Stimulated activated CD8-positive, alpha-beta memory T cell treated with anti-CD3 and anti-CD28 coated beads, Interleukin-7, amount 100 ng/mL, for 4 hours (primary cell): ENCODE measurements at regions not wholly inside any gene's neighbourhood (a gene's known extent, or its start where the extent isn't known, plus 50 kb on each side); places are given as distances from the start of the nearest gene placed in this dataset.
"Not testable (repeated sequence)": the region's sequence is repeated elsewhere in the genome, so short reads cannot be mapped to it uniquely, and the experiment has no call there.

Experiments used
- DNase-seq, 2 donors: peaks; one replicate each; pipeline ENCODE4 v3.0.0-alpha.2; 2020; ENCODE audit warnings: low read depth in 2 of 2

- no peak for DNase-seq
Observed at GRCh38 chr13:55038230-55038629, 2009.6 kb downstream of the OLFM4 start.

GRCh38 chr13:55053891-55054550 lies 2025.4 kb downstream of the OLFM4 start:
- DNase-seq: not testable (repeated sequence)

- not testable (repeated sequence) for DNase-seq
Observed at GRCh38 chr13:55055666-55056065, 2027.1 kb downstream of the OLFM4 start.

- DNase-seq: no peak
Observed at GRCh38 chr13:55062662-55063061, 2034.0 kb downstream of the OLFM4 start.

GRCh38 chr13:55067946-55068345 lies 2039.3 kb downstream of the OLFM4 start:
- DNase-seq: no peak

- no peak for DNase-seq
Observed at GRCh38 chr13:55069746-55070145, 2041.1 kb downstream of the OLFM4 start.

GRCh38 chr13:55073000-55073399 lies 2044.4 kb downstream of the OLFM4 start:
- DNase-seq: no peak

GRCh38 chr13:55084630-55085029 lies 2056.0 kb downstream of the OLFM4 start:
- no peak for DNase-seq

- no peak for DNase-seq
Observed at GRCh38 chr13:55087085-55087484, 2053.6 kb upstream of the PRR20A start.

GRCh38 chr13:55090612-55091011 lies 2050.1 kb upstream of the PRR20A start:
- no peak for DNase-seq

GRCh38 chr13:55091172-55091571 lies 2049.5 kb upstream of the PRR20A start:
- DNase-seq: no peak

- DNase-seq: no peak
Observed at GRCh38 chr13:55106509-55106908, 2034.2 kb upstream of the PRR20A start.

- DNase-seq: no peak
Observed at GRCh38 chr13:55120631-55121030, 2020.1 kb upstream of the PRR20A start.

GRCh38 chr13:55155046-55155445 lies 1985.7 kb upstream of the PRR20A start:
- DNase-seq: no peak

- no peak for DNase-seq
Observed at GRCh38 chr13:55159765-55160164, 1981.0 kb upstream of the PRR20A start.

- no peak for DNase-seq
Observed at GRCh38 chr13:55160867-55161266, 1979.9 kb upstream of the PRR20A start.

- DNase-seq: not testable (repeated sequence)
Observed at GRCh38 chr13:55178582-55178981, 1962.1 kb upstream of the PRR20A start.

- DNase-seq: no peak
Observed at GRCh38 chr13:55190996-55191395, 1949.7 kb upstream of the PRR20A start.

GRCh38 chr13:55199134-55199533 lies 1941.6 kb upstream of the PRR20A start:
- no peak for DNase-seq

- DNase-seq: no peak
Observed at GRCh38 chr13:55214841-55215345, 1925.8 kb upstream of the PRR20A start.

- DNase-seq: no peak
Observed at GRCh38 chr13:55219538-55219937, 1921.2 kb upstream of the PRR20A start.

- DNase-seq: no peak
Observed at GRCh38 chr13:55229906-55230569, 1910.7 kb upstream of the PRR20A start.

GRCh38 chr13:55230570-55230908 lies 1910.2 kb upstream of the PRR20A start:
- DNase-seq: no peak

GRCh38 chr13:55234311-55234710 lies 1906.4 kb upstream of the PRR20A start:
- no peak for DNase-seq
